Mucosa of stomach (tissue), 1 donor: ENCODE measurements at regions not wholly inside any gene's neighbourhood (a gene's known extent, or its start where the extent isn't known, plus 50 kb on each side); places are given as distances from the start of the nearest gene placed in this dataset.

Source experiments
- H3K27me3 ChIP-seq: one replicate; pipeline ENCODE4 v1.7.0; 2013; ENCODE audit warnings: mild to moderate bottlenecking, low read length; ENCODE audit not compliant: control insufficient read depth, insufficient read depth
- H3K36me3 ChIP-seq: one replicate; pipeline ENCODE4 v1.7.0; 2013; ENCODE audit warnings: low read length; ENCODE audit not compliant: control insufficient read depth, insufficient read depth
- H3K4me1 ChIP-seq: one replicate; pipeline ENCODE4 v1.7.0; 2013; ENCODE audit warnings: mild to moderate bottlenecking, low read length; ENCODE audit not compliant: control insufficient read depth, insufficient read depth
- H3K4me3 ChIP-seq: one replicate; pipeline ENCODE4 v1.7.0; 2013; ENCODE audit warnings: low read length
- H3K9ac ChIP-seq: one replicate; pipeline ENCODE4 v1.7.0; 2013; ENCODE audit warnings: mild to moderate bottlenecking, low read length, moderate library complexity
- H3K9me3 ChIP-seq: one replicate; pipeline ENCODE4 v1.7.0; 2013; ENCODE audit warnings: mild to moderate bottlenecking, low read length, moderate library complexity; ENCODE audit not compliant: control insufficient read depth
- donor health status: Pancreatic carcinoma.

- Histone ChIP-seq H3K27me3 (no peaks in the 10 kb centered on the region), H3K4me3 (no peak overlapping the region), H3K9me3 (no peaks in the 10 kb centered on the region), H3K4me1 (no peaks in the 10 kb centered on the region), H3K36me3 (no peaks in the 10 kb centered on the region), H3K9ac (no peak overlapping the region)
Measured at GRCh38 chr18:23331091-23331920, 121.8 kb upstream of the RIOK3 start.

DNA sequence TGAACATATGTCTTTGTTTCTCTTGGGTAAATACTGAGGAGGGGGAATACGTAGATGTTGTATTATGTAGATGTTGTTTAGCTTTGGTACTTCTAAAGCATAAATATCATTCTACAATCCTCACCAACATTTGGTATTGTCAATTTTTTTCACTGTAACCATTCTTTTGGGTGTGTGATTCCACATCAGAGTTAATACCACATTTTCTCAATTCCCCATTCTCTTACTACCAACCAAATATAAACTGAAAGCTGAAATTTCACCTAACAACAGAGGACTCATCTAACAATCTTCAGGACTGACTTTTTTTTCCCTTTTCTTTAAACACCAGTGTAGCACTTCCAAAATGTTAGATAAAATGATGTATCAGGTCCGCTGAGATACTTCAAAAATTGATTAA is 120.7 kb upstream of the RIOK3 start:
- Histone ChIP-seq H3K36me3 (no peaks in the 10 kb centered on the region), H3K27me3 (no peaks in the 10 kb centered on the region), H3K9me3 (no peaks in the 10 kb centered on the region), H3K4me1 (no peaks in the 10 kb centered on the region), H3K4me3 (no peak overlapping the region), H3K9ac (no peak overlapping the region)

DNA sequence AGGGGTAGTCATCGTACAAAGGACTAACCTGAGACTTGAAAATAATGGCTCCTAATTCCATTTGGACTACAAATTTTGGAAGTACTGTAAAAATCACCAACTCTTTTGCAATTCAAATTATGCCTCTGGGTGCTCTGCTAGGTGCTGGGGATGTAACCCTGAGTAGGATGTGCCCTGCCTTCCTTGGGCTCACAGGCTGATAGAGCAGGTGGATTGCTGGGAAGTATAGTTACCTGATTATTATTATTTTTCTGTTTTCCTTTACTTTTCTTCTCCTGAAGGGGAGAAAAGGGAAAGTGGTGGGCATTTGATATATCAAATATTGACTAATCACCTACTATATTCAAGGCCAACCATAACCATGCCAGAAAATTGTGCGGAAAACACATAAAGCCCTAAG is 119.3 kb upstream of the RIOK3 start:
- no peaks in the 10 kb centered on the region for H3K27me3 ChIP-seq
- H3K9ac ChIP-seq: no peak overlapping the region
- H3K4me3 ChIP-seq: no peak overlapping the region
- no peaks in the 10 kb centered on the region for H3K4me1 ChIP-seq
- no peaks in the 10 kb centered on the region for H3K36me3 ChIP-seq
- H3K9me3 ChIP-seq: no peaks in the 10 kb centered on the region

GRCh38 chr18:23334569-23334968 is 118.5 kb upstream of the RIOK3 start:
- no peaks in the 10 kb centered on the region for H3K4me1 ChIP-seq
- no peak overlapping the region for H3K9ac ChIP-seq
- no peak overlapping the region for H3K4me3 ChIP-seq
- no peaks in the 10 kb centered on the region for H3K9me3 ChIP-seq
- no peaks in the 10 kb centered on the region for H3K27me3 ChIP-seq
- H3K36me3 ChIP-seq: no peaks in the 10 kb centered on the region

GRCh38 chr18:23336101-23336500 is 117.0 kb upstream of the RIOK3 start:
- no peak overlapping the region for H3K9ac ChIP-seq
- H3K36me3 ChIP-seq: no peaks in the 10 kb centered on the region
- no peak overlapping the region for H3K4me3 ChIP-seq
- H3K9me3 ChIP-seq: no peaks in the 10 kb centered on the region
- H3K4me1 ChIP-seq: no peaks in the 10 kb centered on the region
- no peaks in the 10 kb centered on the region for H3K27me3 ChIP-seq

DNA sequence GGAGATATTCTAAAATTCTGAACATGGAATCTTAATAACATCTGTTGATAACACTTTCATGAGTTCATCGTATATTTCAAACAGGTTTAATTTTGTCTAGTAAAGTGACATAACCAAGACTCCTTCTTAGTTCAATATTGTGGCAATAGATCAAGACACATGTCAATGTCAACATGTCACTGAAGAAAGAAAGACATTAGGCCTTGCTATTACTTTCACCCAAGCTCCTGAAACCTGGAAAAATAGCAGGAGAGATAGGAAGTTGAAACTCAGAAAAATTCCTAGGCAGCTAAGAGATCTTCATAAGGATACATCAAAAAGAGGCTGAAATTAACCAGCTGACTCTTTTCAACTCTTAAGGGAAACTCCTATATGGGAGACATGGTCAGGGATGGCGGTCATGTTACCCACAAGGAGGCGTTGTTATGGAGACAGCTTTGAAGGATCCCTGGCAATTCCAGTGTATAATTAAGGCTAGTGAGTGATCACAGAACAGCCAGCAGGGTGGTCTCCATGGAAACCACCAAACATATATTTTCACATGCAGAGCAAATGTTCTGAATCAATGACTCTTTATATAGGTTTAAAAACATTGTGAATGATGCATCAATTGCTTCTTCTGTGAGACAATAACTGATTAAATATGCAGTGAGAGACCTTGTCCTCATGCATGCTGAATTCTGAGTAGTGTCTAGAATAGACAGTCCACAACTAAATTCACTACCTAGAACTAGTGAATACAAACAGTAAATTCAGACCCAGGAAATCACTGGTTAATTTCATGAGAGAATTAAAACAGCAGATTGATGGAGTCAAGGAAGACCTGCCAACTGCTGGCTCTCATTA is 115.3 kb upstream of the RIOK3 start:
- no peaks in the 10 kb centered on the region for H3K36me3 ChIP-seq
- no peak overlapping the region for H3K4me3 ChIP-seq
- no peaks in the 10 kb centered on the region for H3K9me3 ChIP-seq
- no peaks in the 10 kb centered on the region for H3K4me1 ChIP-seq
- no peak overlapping the region for H3K9ac ChIP-seq
- no peaks in the 10 kb centered on the region for H3K27me3 ChIP-seq

DNA sequence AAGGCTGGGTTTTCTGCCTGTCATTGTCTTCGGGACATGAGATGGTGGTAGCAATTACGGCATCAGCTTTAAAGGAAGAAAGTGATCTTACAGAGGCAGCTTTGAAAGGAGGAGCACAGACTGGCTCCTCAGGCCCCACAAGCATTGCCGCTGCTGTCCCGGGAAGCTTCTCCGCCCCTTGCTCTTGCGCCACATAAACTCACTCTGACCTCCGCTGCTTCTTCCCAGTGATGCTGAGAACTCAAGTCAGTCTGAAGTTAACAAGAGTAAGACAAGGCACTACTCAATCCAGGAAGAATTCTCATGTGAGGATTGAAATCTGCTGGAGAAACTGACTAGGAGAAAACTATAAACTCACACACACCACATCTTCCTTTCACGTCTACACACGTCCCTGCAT is 112.4 kb upstream of the RIOK3 start:
- Histone ChIP-seq H3K9me3 (no peaks in the 10 kb centered on the region), H3K4me1 (no peaks in the 10 kb centered on the region), H3K36me3 (no peaks in the 10 kb centered on the region), H3K4me3 (no peak overlapping the region), H3K27me3 (no peaks in the 10 kb centered on the region), H3K9ac (no peak overlapping the region)

DNA sequence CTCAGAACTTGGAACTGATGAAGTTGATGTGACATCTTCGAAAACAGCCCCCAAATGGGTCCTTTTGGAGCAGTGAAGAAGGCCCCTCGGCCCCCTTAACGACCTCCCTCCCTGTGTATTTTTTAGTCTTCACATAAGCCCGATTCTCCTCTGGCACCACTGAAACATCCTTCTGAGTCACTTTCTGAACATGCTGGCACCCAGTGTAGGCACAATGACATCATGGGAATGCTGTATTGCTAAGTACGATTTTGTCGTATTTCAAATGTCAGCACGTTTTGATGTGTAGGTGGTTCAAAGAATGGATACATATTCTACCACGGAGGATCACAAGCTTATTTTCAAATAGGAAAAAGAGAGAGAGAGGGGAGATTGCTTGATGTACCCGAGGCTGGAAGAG is 111.7 kb upstream of the RIOK3 start:
- Histone ChIP-seq H3K9me3 (no peaks in the 10 kb centered on the region), H3K4me3 (no peak overlapping the region), H3K27me3 (no peaks in the 10 kb centered on the region), H3K9ac (no peak overlapping the region), H3K4me1 (no peaks in the 10 kb centered on the region), H3K36me3 (no peaks in the 10 kb centered on the region)

DNA sequence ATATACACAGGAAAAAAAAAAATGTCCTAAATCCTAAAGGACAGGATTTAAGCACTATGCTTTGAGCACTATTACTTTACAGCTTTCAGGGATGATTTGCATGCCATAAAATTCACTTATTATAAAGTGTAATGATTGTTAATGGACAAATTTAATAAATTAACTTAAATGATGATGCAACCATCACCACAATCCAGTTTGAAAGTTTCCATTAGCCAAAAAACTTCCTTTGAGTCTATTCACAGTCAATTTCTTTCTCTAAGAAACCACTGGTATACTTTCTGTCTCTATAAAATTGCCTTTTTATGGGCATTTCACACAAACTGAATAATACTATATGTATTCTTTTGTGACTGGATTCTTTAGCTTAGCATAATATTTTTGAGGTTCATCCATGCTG is 111.1 kb upstream of the RIOK3 start:
- Histone ChIP-seq H3K4me3 (no peak overlapping the region), H3K27me3 (no peaks in the 10 kb centered on the region), H3K9ac (no peak overlapping the region), H3K4me1 (no peaks in the 10 kb centered on the region), H3K36me3 (no peaks in the 10 kb centered on the region), H3K9me3 (no peaks in the 10 kb centered on the region)

- no peak overlapping the region for H3K4me3 ChIP-seq
- H3K27me3 ChIP-seq: no peaks in the 10 kb centered on the region
Measured at GRCh38 chr18:23342506-23342905, 110.6 kb upstream of the RIOK3 start.

GRCh38 chr18:23350188-23350587 is 102.9 kb upstream of the RIOK3 start:
- Histone ChIP-seq H3K27me3 (no peaks in the 10 kb centered on the region), H3K9me3 (no peaks in the 10 kb centered on the region), H3K4me1 (no peaks in the 10 kb centered on the region), H3K9ac (no peak overlapping the region), H3K4me3 (no peak overlapping the region), H3K36me3 (no peaks in the 10 kb centered on the region)

More at GRCh38 chr18:23342506-23342905, 110.6 kb upstream of the RIOK3 start:
- H3K9ac ChIP-seq: no peak overlapping the region
- no peaks in the 10 kb centered on the region for H3K9me3 ChIP-seq
- no peaks in the 10 kb centered on the region for H3K4me1 ChIP-seq
- no peaks in the 10 kb centered on the region for H3K36me3 ChIP-seq

GRCh38 chr18:23351521-23351920 is 101.6 kb upstream of the RIOK3 start:
- H3K36me3 ChIP-seq: no peaks in the 10 kb centered on the region
- no peaks in the 10 kb centered on the region for H3K9me3 ChIP-seq
- peaks cover 3% of the 10 kb centered on the region for H3K4me1 ChIP-seq
- H3K27me3 ChIP-seq: no peaks in the 10 kb centered on the region
- H3K4me3 ChIP-seq: no peak overlapping the region
- no peak overlapping the region for H3K9ac ChIP-seq
